ENCODE measurements at regions not wholly inside any gene's neighbourhood (a gene's known extent, or its start where the extent isn't known, plus 50 kb on each side); places are given as distances from the start of the nearest gene placed in this dataset.

GRCh38 chr9:108257382-108257781, 598.4 kb downstream of the ACTL7B start:
- TF ChIP-seq CTCF (IDR thresholded peaks at IDR 0.05) (no peak), POLR2A (IDR thresholded peaks at IDR 0.05) (no peak)
